HG03354 (cell line): ENCODE measurements at regions not wholly inside any gene's neighbourhood (a gene's known extent, or its start where the extent isn't known, plus 50 kb on each side); places are given as distances from the start of the nearest gene placed in this dataset.
A peak's percentile ranks its signal among the peaks of the same experiment; 100 is the strongest.

ENCODE experiments used
- ATAC-seq: cut with Tn5 transposase; IDR thresholded peaks from one replicate; pipeline ENCODE4 v1.9.1; 2021; ENCODE audit warnings: mild to moderate bottlenecking; ENCODE audit not compliant: unreplicated experiment, poor library complexity, severe bottlenecking

DNA sequence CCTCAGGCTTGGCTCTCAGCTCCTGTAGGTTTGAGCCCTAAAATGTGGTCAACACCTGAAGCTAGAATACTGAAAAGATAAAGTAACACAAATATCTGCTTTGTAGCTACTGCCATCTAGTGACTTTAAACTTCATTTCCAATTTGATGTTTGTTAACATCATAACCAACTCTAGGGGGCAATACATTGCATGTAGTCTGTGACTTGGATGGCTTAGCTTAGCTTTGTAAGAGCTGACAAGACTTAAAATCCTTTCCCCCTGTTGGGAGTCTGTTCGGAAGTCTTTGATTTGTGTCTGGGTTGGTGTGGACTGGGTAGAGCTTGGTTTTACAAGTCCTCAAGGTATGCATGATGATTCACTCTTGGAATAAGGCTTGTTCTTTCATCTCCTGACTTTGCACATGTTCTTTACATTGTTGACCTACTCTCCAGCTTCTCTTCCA is 51.7 kb downstream of the SCN11A start:
- ATAC-seq, result peak; percentile 89

DNA sequence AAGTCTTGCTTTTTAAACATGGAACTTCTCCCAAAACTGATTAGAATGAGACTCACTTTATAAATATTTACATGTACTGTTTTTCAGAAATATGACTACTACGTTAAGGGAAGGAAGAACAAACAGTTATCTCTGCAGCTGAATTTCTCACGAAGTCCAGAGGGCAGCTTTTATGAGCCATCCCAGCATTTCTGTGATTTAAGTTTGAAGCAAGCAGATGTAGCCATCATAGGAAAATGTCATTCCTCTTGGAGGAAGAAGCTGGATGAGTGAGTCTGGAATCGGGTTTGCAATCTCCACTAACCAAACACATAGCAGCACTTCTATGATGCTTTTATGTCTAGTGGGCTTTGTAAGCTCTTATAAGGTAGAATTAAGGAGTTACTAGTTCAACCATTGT is 53.7 kb downstream of the SCN11A start:
- no peak for ATAC-seq

DNA sequence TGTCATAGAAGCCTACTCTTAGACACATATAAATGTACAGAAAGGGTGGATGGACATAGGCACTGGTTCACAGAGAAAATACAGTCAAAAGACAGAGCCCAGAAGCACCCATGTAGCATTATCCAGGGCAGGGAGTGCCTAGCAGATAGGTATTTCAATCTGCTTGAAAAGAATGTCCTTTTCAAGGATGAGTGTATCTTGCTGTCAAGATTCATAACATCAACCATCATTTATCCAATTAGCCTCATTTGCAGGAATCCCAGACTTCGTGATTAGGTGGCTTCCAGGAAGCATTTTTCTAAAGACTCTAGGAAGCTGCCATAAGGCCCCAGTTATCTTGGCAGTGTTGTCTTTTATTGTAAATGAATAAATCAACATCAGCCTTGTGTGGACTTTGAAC is 55.6 kb downstream of the SCN11A start:
- no peak for ATAC-seq

DNA sequence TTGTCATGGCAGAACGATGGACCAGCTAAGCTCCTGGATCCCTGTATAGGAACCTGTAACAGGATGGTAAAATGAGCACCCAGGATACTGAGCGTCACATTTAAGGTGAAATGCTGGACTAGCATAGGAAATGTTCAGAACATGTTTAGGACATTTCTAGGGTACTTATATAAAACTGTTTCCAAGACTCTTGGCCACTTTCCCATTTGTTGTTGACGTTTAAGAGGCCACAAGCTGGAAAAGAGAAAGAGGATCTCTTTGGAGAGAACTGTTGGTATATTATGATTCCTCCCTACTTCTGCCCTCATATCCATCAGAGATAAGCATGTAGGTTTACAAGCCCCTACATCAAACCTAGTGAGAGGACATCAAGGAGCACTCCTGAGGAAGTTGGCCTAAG is 57.5 kb downstream of the SCN11A start:
- no peak for ATAC-seq

DNA sequence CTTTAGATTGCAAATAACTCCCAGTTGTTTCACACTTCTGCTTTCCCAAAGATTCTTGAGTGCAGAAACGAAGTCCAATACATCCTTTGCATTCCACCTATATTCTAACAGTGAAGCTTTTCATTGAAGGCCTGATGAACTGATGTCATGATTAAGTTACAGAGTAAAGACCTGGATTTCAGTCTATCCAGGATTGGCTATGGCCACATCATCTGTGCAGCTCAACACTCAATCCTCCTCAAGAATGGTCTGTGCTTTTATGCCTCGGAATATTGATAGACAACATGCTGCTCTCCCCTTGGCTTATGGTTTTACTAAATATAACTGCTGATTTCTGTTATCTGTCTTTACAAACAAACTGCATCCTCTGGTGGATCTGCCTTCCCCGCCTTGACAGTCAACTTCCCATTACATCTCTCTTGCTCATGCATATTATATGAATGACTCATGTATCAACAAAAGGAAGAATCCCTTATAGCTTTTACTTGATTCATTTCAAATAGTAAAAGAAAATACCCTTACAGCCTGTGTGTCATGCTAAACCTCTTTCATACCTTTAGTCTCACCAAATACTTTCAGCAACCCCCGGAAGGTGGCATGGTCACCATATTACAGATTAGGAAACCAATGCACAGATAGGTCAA is 59.5 kb downstream of the SCN11A start:
- no peak for ATAC-seq

DNA sequence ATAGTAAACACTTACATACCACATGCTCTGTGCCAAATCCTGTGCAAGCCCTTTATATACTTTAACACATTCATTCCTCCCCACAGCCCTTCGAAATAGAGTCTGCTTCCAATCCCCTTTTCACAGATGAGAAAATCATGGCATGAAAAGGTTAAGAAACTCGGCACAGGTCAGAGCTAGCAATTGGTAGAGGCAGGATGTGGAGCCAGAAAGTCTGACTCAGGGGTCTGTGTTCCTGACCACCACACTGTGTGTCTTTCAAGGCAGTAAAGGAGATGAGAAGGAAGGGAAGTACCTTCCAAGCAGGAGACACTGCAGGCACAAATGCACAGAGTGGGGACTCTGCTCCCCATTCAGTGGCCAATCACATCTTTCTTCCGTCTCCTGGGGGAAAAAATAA is 61.1 kb downstream of the SCN11A start:
- ATAC-seq, result no peak

DNA sequence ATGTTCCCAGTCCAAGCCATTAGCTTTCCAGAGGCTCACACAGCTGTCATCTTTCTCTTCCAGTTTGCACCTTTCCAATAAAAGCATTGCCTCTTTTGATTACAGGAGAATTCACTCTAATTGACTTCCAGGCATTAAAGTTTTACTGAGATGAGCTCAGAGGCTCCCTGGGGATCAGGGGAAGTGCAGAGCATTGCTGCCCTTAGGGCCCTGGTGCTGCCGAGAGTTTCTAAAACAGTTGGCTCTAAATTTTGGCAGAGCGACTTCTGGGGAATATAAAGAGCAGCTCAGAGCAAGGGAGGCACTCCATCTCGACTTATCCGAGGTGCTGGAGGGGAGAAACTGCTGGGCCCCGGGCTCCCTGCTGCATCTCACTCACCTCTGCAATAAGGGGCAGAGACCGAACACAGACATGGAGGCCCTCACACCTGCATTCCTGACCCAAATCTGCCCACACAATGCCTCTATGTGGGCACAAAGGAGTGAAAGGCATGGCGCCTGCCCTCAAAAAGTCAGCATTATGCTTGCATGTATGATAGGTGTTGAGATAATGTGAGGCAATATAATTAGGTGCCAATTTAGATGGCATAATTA is 61.7 kb downstream of the SCN11A start:
- no peak for ATAC-seq

DNA sequence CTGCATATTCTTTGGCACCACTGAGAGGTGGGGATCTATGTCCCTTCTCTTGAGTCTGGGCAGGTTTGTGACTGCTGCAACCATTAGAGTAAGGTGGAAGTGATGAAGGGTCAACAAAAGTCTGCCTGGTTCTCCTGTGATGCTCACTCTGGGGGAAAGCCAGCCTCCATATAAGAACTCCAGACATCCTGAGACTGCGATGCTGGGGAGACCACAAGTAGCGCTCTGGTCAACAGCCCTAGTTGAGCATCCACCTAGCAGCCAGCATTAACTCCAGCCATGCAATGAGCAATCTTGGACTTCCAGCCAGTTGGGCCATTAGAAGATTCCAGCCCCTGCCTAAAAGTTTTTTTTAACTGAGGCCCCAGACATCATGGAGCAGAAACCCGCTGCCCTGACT is 62.8 kb downstream of the SCN11A start:
- ATAC-seq, result no peak

DNA sequence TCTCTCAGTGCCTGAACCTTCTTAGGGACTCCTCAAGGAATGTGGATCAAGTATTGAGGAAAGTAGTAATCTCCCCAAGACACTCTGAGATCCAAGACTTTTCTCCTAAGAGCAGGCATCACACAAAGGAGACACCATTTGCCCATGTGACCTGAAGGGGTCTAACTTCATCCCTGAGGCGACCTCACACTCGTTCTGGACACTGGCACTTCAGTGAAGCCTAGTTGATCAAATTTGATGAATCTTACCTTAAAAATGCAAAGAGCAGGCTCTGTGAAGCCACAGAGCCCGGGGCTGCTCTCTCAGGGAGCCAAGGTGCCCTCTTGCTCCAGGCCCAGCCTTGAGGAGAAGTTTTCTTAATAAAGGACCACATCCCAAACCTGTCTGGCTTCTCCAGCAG is 64.3 kb downstream of the SCN11A start:
- no peak for ATAC-seq

DNA sequence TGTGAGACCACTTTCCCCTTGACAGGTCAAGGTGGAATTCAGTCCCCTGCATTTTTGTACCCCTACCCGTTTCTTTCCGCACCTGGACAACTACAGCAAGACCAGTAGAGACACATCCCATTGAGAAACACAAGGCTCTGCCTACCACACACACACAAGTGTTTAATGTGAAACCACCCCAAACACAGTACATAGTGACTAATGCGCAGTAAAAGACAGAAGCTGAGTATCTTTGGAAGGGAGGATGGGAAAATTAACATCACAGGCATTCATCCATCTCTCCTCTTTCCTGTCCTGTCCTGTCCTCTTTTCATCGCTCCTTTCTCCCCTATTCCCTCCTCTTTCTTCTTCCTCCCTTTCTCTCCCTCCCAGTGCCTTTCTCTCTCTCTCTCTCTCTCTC is 64.8 kb downstream of the SCN11A start:
- ATAC-seq, result no peak

DNA sequence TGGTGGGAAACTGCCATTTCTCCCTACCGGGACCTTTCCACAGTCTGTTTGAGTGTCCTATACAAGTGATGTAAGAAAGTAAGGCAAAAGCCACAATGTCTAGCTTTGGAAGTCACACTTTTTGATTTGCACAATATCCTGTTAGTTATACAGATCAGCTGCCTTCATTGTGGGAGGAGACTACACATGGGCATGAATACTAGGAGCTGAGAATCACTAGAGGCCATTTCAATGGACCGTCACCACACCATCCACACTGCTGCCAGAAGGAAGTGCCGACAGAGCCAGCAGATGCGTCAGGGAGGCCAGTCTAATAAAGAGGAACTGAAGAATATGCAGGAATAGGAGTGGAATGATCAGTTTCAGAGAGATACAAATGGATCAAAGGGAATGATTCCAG is 65.8 kb downstream of the SCN11A start:
- no peak for ATAC-seq

DNA sequence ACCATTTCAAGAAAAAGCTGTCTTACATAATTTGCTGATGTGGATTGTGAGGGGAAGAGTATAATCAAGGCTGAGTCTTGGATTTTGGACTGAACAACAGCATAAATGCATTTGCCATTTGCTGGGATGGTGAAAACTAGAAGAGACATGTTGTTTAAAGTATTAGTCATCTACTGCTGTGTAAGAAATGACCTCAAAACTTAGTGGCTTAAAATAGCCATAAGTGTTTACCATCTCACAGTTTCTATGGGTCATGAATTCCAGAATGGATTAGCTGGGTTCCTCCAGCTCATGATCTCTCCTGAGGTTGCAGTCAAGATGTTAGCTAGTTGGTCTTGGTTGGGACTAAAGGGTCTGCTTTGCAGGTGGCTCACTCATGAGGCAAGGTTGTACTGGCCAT is 66.2 kb downstream of the SCN11A start:
- ATAC-seq, result no peak

DNA sequence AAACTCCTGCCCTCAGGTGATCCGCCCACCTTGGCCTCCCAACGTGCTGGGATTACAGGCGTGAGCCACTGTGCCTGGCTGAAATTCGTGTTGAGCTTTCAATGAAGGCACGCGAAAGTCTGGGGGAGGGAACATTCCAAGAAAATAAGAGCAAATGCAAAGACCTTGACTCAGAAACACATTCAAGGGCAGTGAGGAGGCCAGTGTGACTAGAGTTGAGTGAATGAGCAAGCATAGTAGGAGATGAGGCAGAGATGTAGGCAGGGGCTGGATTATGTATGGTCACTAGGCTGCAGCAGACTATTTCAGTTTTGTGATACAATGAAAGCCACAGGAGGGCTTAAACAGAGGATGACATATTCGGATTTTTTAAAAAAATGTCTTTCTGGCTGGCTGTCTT is 67.0 kb downstream of the SCN11A start:
- ATAC-seq, result no peak

DNA sequence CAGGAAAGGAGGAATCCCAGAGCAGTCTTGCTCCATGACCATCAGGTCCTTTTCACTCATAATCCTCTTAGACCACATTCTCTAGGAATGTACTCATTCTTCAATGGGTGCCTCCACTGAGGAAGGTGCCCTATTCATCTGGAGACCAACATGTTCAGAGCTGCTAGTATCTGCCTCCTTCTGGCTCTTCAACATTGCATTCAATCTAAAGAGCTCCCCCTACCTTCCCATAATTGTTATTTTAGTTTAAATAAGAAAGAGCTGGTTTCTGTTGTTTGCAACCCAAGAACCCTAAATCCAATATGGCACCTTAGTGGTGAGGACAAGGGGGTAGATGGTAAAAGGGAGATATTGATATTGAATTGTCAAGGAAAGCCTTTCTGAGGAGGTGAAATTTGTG is 67.6 kb downstream of the SCN11A start:
- no peak for ATAC-seq

DNA sequence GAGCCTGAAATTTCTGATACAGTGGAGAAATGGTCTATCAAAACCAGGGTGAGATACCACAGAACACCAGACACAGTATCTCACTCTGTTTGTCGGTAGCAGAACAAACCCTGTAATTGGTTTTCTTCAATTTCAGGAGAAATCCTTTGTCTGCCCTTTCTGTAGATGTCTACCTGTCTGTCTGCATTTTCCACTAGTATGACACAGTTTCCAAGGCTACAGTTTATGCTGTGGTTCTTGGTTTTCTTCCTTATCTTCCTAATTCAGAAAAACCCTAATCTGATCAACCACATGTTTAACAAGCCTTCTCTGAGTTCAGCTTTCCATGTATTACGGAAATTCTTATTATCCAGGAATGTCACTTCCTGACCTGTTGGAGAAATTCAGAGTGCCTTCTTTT is 70.8 kb downstream of the SCN11A start:
- ATAC-seq, result no peak

DNA sequence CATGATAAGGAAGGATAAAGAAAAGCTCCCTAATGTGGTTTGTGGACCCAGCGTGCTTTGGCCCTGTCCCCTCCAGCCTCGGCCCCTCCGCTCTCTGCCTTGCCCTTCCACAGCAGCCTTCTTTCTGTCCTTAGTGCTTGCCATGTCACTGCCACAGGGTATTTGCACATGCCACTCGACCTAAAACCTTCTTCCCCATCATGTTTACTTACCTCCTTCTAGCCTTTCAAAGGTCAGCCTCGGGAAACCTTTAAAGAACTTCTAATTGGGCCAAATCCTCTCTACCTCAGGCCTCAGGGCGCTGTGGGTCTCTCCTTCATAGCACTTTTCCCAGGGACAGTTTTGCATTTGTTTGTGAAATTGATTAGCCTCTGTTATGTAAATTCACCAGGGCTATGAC is 73.0 kb downstream of the SCN11A start:
- ATAC-seq, result no peak

DNA sequence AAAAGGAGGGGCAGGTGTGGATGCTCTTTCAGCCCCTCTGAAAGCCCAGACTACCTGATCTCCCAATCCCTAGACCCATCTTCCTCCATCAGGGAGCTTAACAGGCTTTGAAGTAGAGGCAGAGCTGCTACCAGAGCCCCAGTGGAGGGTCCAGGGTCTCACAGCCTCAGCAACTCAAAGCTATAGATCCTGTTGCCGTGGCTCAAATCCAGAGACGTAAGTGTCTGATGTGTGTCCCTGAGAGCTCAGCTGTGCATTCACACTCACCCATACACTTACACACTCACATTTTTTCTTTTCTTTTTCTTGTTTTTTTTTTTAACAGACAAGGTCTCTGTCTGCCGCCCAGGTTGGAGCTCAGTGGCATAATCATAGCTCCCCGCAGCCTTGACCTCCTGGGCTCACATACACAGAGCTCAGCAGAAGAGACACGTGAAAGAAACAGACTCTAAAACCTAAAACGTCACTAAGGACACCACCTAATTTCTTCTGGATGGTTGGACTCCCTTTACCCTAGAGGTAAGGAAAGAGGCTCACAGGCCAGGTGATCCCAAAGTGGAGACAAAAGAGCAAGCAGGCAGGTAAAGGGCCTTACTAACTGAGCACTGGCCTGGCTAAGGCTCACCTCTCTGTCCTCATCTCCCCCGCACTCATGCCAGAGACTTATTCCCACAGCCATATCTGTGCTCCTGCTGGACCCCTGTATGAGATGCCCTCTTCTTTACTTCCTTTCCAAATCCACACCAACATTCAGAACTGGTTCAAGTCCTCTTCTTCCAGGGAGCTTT is 80.7 kb downstream of the SCN11A start:
- no peak for ATAC-seq

DNA sequence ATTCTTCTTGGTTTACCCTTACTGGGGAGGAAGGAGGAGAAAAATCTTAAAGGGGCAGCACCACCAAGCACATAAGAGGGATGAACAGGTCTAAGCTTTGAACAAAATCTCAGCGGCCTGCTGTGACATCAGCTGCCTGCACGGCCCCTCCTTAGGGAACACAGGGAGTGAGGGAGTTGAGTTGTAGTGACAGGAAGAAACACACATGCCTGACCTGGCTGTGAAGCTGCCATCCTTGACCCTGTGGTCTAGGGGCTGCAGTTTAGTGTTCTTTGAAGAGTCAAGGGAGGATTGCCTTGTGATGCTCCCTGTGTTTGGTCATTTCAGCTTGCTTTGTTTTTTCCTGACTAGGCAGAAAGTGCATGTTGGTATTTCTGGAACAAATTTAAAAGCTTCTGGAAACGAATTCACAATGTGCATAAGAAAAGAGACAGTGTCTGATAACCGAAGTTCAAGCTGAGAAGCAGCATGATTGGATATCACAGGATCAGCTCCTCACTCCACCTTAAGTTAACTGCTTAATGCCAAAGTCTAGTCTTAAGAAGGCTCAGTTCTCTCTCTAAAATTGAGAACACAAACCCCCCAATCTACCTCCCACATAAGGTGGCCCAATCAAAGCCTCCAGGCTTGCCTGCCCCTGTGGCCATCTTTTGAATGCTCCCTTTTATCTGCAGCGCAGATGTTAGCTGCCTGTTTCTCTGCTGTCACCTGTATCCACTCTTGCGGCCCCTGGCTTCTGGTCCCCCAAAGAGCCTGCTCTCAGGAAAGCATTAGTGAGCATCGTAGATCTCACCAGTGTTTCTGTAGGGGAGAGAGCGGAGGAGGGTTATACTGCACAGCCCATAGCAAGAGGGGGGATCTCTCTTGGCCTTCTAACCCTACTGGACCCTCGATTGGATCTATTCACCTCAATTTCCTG is 82.2 kb downstream of the SCN11A start:
- no peak for ATAC-seq

DNA sequence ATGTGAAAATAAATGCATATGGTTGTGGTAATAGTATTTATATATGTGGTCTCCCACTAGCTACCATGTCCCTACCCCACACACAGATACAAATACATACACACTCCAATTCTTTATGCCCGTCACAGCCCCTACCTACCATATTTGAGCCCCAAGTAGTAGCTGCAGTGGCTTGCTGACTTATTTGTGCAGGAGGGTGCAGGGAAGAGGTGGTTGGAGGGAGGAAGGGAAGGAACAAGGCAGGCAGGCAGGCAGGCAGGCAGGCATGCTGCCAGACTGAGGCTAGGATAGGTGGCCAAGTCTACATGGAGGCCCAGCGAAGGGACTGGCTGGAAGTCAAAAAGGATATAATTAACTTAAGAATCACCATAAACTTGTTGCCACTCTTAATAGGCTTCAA is 82.9 kb downstream of the SCN11A start:
- no peak for ATAC-seq

DNA sequence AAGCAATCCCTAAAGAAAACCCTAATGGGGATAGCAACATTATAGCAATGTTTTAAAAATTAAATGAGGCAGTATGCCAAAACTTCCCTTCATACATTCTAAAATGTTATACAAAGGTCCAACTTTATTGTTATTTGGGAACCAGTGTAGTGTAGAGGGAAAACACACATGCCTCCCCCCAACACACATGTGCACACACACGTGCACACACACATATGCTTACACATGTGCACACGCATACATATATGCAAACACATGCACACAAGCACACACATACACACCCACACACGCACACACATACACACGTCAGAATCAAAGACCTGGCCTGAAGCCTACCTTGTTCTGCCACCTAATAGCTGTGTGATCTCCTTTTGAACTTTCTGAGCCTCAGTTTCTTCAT is 83.3 kb downstream of the SCN11A start:
- no peak for ATAC-seq
